Neural crest cell (in vitro differentiated cells): ENCODE measurements at regions not wholly inside any gene's neighbourhood (a gene's known extent, or its start where the extent isn't known, plus 50 kb on each side); places are given as distances from the start of the nearest gene placed in this dataset.

Experiments used
- DNase-seq: peaks from one replicate; pipeline ENCODE4 v3.0.0; 2021; ENCODE audit warnings: low read depth, mixed read lengths, low spot score
- H3K27ac Mint-ChIP-seq: one replicate; pipeline ENCODE4 v1.8.0; 2021; ENCODE audit warnings: mild to moderate bottlenecking, mixed read lengths; ENCODE audit not compliant: unreplicated experiment
- H3K27me3 Mint-ChIP-seq: 2 replicates; pipeline ENCODE4 v1.8.0; 2021; ENCODE audit warnings: low read depth, mild to moderate bottlenecking, mixed read lengths
- H3K36me3 Mint-ChIP-seq: 2 replicates; pipeline ENCODE4 v1.8.0; 2021; ENCODE audit warnings: low read depth, mild to moderate bottlenecking, mixed read lengths
- H3K4me1 Mint-ChIP-seq: 2 replicates; pipeline ENCODE4 v1.8.0; 2021; ENCODE audit warnings: mixed read lengths
- H3K4me3 Mint-ChIP-seq: one replicate; pipeline ENCODE4 v1.8.0; 2021; ENCODE audit warnings: mild to moderate bottlenecking, mixed read lengths
- H3K9me3 Mint-ChIP-seq: 2 replicates; pipeline ENCODE4 v1.8.0; 2021; ENCODE audit warnings: mixed read lengths
- TF ChIP-seq, protein P1 (sequence below): fragments of 200-600 bp; sonication (generic); conservative IDR thresholded peaks from 2 replicates; pipeline ENCODE4 v1.5.0; 2021; ENCODE audit warnings: antibody characterized with exemption, mild to moderate bottlenecking

- H3K27ac Mint-ChIP-seq, result no peak overlapping the region
- H3K4me3 Mint-ChIP-seq, result no peak overlapping the region
These were observed 136.8 kb upstream of the C14orf180 start for GRCh38 chr14:104442631-104443390.

GRCh38 chr14:104443391-104444158 lies 136.0 kb upstream of the C14orf180 start:
- peaks cover 5% of the 10 kb centered on the region for H3K9me3 Mint-ChIP-seq
- H3K4me1 Mint-ChIP-seq, result no peaks in the 10 kb centered on the region
- H3K27ac Mint-ChIP-seq, result peak overlapping the region; percentile 67
- TF ChIP-seq, protein P1, sequence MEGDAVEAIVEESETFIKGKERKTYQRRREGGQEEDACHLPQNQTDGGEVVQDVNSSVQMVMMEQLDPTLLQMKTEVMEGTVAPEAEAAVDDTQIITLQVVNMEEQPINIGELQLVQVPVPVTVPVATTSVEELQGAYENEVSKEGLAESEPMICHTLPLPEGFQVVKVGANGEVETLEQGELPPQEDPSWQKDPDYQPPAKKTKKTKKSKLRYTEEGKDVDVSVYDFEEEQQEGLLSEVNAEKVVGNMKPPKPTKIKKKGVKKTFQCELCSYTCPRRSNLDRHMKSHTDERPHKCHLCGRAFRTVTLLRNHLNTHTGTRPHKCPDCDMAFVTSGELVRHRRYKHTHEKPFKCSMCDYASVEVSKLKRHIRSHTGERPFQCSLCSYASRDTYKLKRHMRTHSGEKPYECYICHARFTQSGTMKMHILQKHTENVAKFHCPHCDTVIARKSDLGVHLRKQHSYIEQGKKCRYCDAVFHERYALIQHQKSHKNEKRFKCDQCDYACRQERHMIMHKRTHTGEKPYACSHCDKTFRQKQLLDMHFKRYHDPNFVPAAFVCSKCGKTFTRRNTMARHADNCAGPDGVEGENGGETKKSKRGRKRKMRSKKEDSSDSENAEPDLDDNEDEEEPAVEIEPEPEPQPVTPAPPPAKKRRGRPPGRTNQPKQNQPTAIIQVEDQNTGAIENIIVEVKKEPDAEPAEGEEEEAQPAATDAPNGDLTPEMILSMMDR, result no peak
- no peak overlapping the region for H3K4me3 Mint-ChIP-seq
- DNase-seq, result no peak
- H3K36me3 Mint-ChIP-seq, result no peaks in the 10 kb centered on the region
- peaks cover 17% of the 10 kb centered on the region for H3K27me3 Mint-ChIP-seq

More at GRCh38 chr14:104442631-104443390, 136.8 kb upstream of the C14orf180 start:
- no peaks in the 10 kb centered on the region for H3K4me1 Mint-ChIP-seq
- H3K27me3 Mint-ChIP-seq, result peaks cover 10% of the 10 kb centered on the region
- DNase-seq, result no peak
- H3K36me3 Mint-ChIP-seq, result no peaks in the 10 kb centered on the region
- peaks cover 1% of the 10 kb centered on the region for H3K9me3 Mint-ChIP-seq
- TF ChIP-seq, protein P1, result no peak

GRCh38 chr14:104444159-104445030 lies 135.2 kb upstream of the C14orf180 start:
- TF ChIP-seq, protein P1, result no peak
- no peak overlapping the region for H3K27ac Mint-ChIP-seq
- no peak for DNase-seq
- H3K4me1 Mint-ChIP-seq, result no peaks in the 10 kb centered on the region
- H3K9me3 Mint-ChIP-seq, result peaks cover 11% of the 10 kb centered on the region
- H3K4me3 Mint-ChIP-seq, result no peak overlapping the region
- H3K36me3 Mint-ChIP-seq, result no peaks in the 10 kb centered on the region
- H3K27me3 Mint-ChIP-seq, result peaks cover 24% of the 10 kb centered on the region

GRCh38 chr14:104445086-104445485 lies 134.5 kb upstream of the C14orf180 start:
- TF ChIP-seq, protein P1, result no peak
- H3K27ac Mint-ChIP-seq, result no peak overlapping the region
- no peak overlapping the region for H3K4me3 Mint-ChIP-seq
- no peaks in the 10 kb centered on the region for H3K36me3 Mint-ChIP-seq
- no peaks in the 10 kb centered on the region for H3K4me1 Mint-ChIP-seq
- DNase-seq, result no peak
- peaks cover 26% of the 10 kb centered on the region for H3K27me3 Mint-ChIP-seq
- H3K9me3 Mint-ChIP-seq, result peaks cover 13% of the 10 kb centered on the region

DNA sequence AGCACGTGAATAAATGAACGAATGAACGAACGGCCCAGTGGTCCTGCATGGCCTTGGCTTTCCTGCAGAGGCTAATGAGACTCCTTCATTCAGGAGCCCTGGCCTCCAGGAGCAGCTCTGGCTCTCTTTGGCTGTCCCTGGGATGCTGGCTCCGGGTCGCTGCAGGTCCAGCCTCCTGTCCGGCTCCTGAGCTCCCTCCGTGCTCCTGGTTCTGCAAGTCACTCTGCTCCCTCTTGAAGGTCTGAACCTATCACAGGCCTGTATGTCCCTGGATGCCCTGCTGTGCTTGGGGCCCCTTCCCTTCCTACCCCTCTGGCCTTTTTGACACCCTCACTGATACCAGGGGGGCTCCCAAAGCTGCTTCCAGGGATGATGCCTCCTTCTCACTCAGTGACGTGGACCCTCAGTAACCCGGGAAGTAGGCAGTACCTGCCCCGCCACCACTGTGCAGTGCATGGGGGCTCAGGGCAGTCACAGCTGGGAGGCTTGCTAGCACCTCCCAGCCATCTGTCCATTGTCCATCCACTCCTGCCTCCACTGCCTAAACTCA lies 133.7 kb upstream of the C14orf180 start:
- peaks cover 15% of the 10 kb centered on the region for H3K9me3 Mint-ChIP-seq

More for the DNA sequence above, 133.7 kb upstream of the C14orf180 start:
- H3K4me1 Mint-ChIP-seq, result no peaks in the 10 kb centered on the region
- H3K36me3 Mint-ChIP-seq, result no peaks in the 10 kb centered on the region
- DNase-seq, result no peak
- H3K27me3 Mint-ChIP-seq, result peaks cover 32% of the 10 kb centered on the region
- H3K4me3 Mint-ChIP-seq, result no peak overlapping the region
- H3K27ac Mint-ChIP-seq, result no peak overlapping the region
- TF ChIP-seq, protein P1, result no peak
